Mesenchymal stem cell (in vitro differentiated cells and primary cell): ENCODE measurements at regions not wholly inside any gene's neighbourhood (a gene's known extent, or its start where the extent isn't known, plus 50 kb on each side); places are given as distances from the start of the nearest gene placed in this dataset.

Source experiments
- DNase-seq: peaks from one replicate; pipeline ENCODE4 v3.0.0-alpha.2; 2013
- H2AFZ ChIP-seq: one replicate; pipeline ENCODE4 v1.6.1; 2013; ENCODE audit warnings: low read depth, mild to moderate bottlenecking, control low read depth, inconsistent platforms, low read length, moderate library complexity
- H2AK5ac ChIP-seq: 2 replicates; pipeline ENCODE4 v1.6.1; 2013; ENCODE audit warnings: low read length, moderate library complexity, mild to moderate bottlenecking, inconsistent platforms; ENCODE audit not compliant: severe bottlenecking
- H2BK120ac ChIP-seq: one replicate; pipeline ENCODE4 v1.6.1; 2013; ENCODE audit warnings: low read depth, mild to moderate bottlenecking, inconsistent platforms, low read length, moderate library complexity
- H2BK12ac ChIP-seq, 2 experiments: one replicate each; pipeline ENCODE4 v1.6.1; 2013; ENCODE audit warnings: inconsistent platforms in 2 of 2, low read length in 2 of 2, mild to moderate bottlenecking in 2 of 2, moderate library complexity in 2 of 2, control low read depth in 1 of 2
- H2BK15ac ChIP-seq: one replicate; pipeline ENCODE4 v1.6.1; 2013; ENCODE audit warnings: mild to moderate bottlenecking, low read depth, inconsistent platforms; ENCODE audit not compliant: poor library complexity, severe bottlenecking
- H2BK5ac ChIP-seq: 2 replicates; pipeline ENCODE4 v1.6.1; 2013; ENCODE audit warnings: low read depth, mild to moderate bottlenecking, low read length, control low read depth, inconsistent platforms; ENCODE audit not compliant: poor library complexity, severe bottlenecking
- H3K14ac ChIP-seq, 2 experiments: one replicate each; pipeline ENCODE4 v1.6.1; 2013; ENCODE audit warnings: inconsistent platforms in 2 of 2, low read length in 2 of 2, control low read depth in 1 of 2, mild to moderate bottlenecking in 1 of 2, moderate library complexity in 1 of 2
- H3K18ac ChIP-seq, 2 experiments: one replicate each; pipeline ENCODE4 v1.6.1; 2013; ENCODE audit warnings: inconsistent platforms in 2 of 2, low read length in 2 of 2, control low read depth in 1 of 2, low read depth in 1 of 2, mild to moderate bottlenecking in 1 of 2
- H3K23ac ChIP-seq, 2 experiments: one replicate each; pipeline ENCODE4 v1.6.1; 2013; ENCODE audit warnings: inconsistent platforms in 2 of 2, low read length in 2 of 2, mild to moderate bottlenecking in 2 of 2, moderate library complexity in 2 of 2, control low read depth in 1 of 2
- H3K27ac ChIP-seq: 2 replicates; pipeline ENCODE4 v1.5.1; 2013; ENCODE audit warnings: mild to moderate bottlenecking, moderate library complexity, low read length, control low read depth, inconsistent platforms; ENCODE audit not compliant: poor library complexity, severe bottlenecking
- H3K27me3 ChIP-seq, 2 experiments: 2 replicates each; pipeline versions ENCODE4 v1.6.1 to v1.7.0; 2013; ENCODE audit warnings: low read length in 2 of 2, mild to moderate bottlenecking in 2 of 2, moderate library complexity in 2 of 2, control low read depth in 1 of 2, inconsistent platforms in 1 of 2; ENCODE audit not compliant: control insufficient read depth in 1 of 2, insufficient read depth in 1 of 2
- H3K36me3 ChIP-seq, 2 experiments: 2 replicates each; pipeline versions ENCODE4 v1.6.1 to v1.7.0; 2013; ENCODE audit warnings: low read length in 2 of 2, control low read depth in 1 of 2, inconsistent platforms in 1 of 2, low read depth in 1 of 2, mild to moderate bottlenecking in 1 of 2; ENCODE audit not compliant: insufficient read depth in 2 of 2, control insufficient read depth in 1 of 2
- H3K4ac ChIP-seq, 2 experiments: one replicate each; pipeline ENCODE4 v1.6.1; 2013; ENCODE audit warnings: inconsistent platforms in 2 of 2, low read length in 2 of 2, mild to moderate bottlenecking in 2 of 2, moderate library complexity in 2 of 2, control low read depth in 1 of 2, low read depth in 1 of 2
- H3K4me1 ChIP-seq: 2 replicates; pipeline ENCODE4 v1.6.1; 2013; ENCODE audit warnings: low read depth, low read length, control low read depth; ENCODE audit not compliant: control insufficient read depth, insufficient read depth
- H3K4me2 ChIP-seq: 2 replicates; pipeline ENCODE4 v1.6.1; 2013; ENCODE audit warnings: low read length, mild to moderate bottlenecking, inconsistent platforms; ENCODE audit not compliant: poor library complexity, severe bottlenecking
- H3K4me3 ChIP-seq, 2 experiments: 2 replicates each; pipeline versions ENCODE4 v1.5.1 to v1.7.0; 2013; ENCODE audit warnings: low read length in 2 of 2, mild to moderate bottlenecking in 2 of 2, control low read depth in 1 of 2, low read depth in 1 of 2; ENCODE audit not compliant: insufficient read depth in 1 of 2
- H3K79me1 ChIP-seq: replicated peaks from 2 replicates; pipeline ENCODE4 v1.6.1; 2013; ENCODE audit warnings: mild to moderate bottlenecking, control low read depth, low read length, inconsistent platforms; ENCODE audit not compliant: poor library complexity, severe bottlenecking
- H3K9ac ChIP-seq: 2 replicates; pipeline ENCODE4 v1.7.0; 2013; ENCODE audit warnings: mild to moderate bottlenecking, low read length, moderate library complexity
- H3K9me3 ChIP-seq: 2 replicates; pipeline ENCODE4 v1.7.0; 2013; ENCODE audit warnings: mild to moderate bottlenecking, low read length; ENCODE audit not compliant: control insufficient read depth
- H4K8ac ChIP-seq: one replicate; pipeline ENCODE4 v1.6.1; 2013; ENCODE audit warnings: inconsistent platforms, mild to moderate bottlenecking, low read length, moderate library complexity
- H4K91ac ChIP-seq: one replicate; pipeline ENCODE4 v1.6.1; 2013; ENCODE audit warnings: mild to moderate bottlenecking, low read length, inconsistent platforms
- WGBS: methylation state at CpG from one replicate; pipeline ENCODE4 v1.1.7; 2013; ENCODE audit warnings: mixed read lengths; 5-methylcytosine and 5-hydroxymethylcytosine counted together

- Histone ChIP-seq H2AFZ (no peak overlapping the region), H3K36me3 (no peaks in the 10 kb centered on the region), H4K8ac (no peak overlapping the region), H4K91ac (no peak overlapping the region), H3K23ac (no peak overlapping the region), H3K79me1 (no peaks in the 10 kb centered on the region), H2BK15ac (no peak overlapping the region), H2BK12ac (no peak overlapping the region), H3K18ac (no peak overlapping the region), H3K4me2 (no peak overlapping the region), H3K27me3 (no peaks in the 10 kb centered on the region), H3K27ac (no peak overlapping the region), H2BK120ac (no peak overlapping the region), H3K4me1 (no peaks in the 10 kb centered on the region), H3K4ac (no peak overlapping the region), H3K14ac (no peak overlapping the region), H3K9ac (no peak overlapping the region), H3K4me3 (no peak overlapping the region), H2BK5ac (no peak overlapping the region), H3K9me3 (peaks cover 5% of the 10 kb centered on the region), H2AK5ac (no peak overlapping the region)
- WGBS, result 70% methylated on average over 1 of the region's 1 CpG
- DNase-seq, result no peak
Observed at GRCh38 chr13:84686458-84686857, 804.2 kb upstream of the SLITRK1 start.

- H3K4ac ChIP-seq, result no peak overlapping the region
- no peak overlapping the region for H2AFZ ChIP-seq
- no peak overlapping the region for H3K18ac ChIP-seq
- no peak overlapping the region for H3K4me3 ChIP-seq
- DNase-seq, result no peak
- no peak overlapping the region for H3K27ac ChIP-seq
- H3K9ac ChIP-seq, result no peak overlapping the region
- H2BK120ac ChIP-seq, result no peak overlapping the region
- no peak overlapping the region for H2BK5ac ChIP-seq
- H3K9me3 ChIP-seq, result peaks cover 5% of the 10 kb centered on the region
- no peaks in the 10 kb centered on the region for H3K36me3 ChIP-seq
- no peak overlapping the region for H2AK5ac ChIP-seq
- 77% methylated on average over 6 of the region's 6 CpGs for WGBS
- H4K8ac ChIP-seq, result no peak overlapping the region
- no peak overlapping the region for H2BK12ac ChIP-seq
- H3K4me2 ChIP-seq, result no peak overlapping the region
- H3K79me1 ChIP-seq, result no peaks in the 10 kb centered on the region
- no peaks in the 10 kb centered on the region for H3K27me3 ChIP-seq
- no peak overlapping the region for H3K23ac ChIP-seq
- no peak overlapping the region for H2BK15ac ChIP-seq
- no peak overlapping the region for H3K14ac ChIP-seq
- H3K4me1 ChIP-seq, result no peaks in the 10 kb centered on the region
- H4K91ac ChIP-seq, result no peak overlapping the region
Observed at GRCh38 chr13:84684804-84685203, 802.5 kb upstream of the SLITRK1 start.

- Histone ChIP-seq H4K8ac (no peak overlapping the region), H2AK5ac (no peak overlapping the region), H3K27ac (no peak overlapping the region), H3K27me3 (no peaks in the 10 kb centered on the region), H2BK15ac (no peak overlapping the region), H3K4ac (no peak overlapping the region), H4K91ac (no peak overlapping the region), H3K23ac (no peak overlapping the region), H3K4me2 (no peak overlapping the region), H2BK5ac (no peak overlapping the region), H3K14ac (no peak overlapping the region), H2AFZ (no peak overlapping the region), H3K79me1 (no peaks in the 10 kb centered on the region), H2BK12ac (no peak overlapping the region), H3K9me3 (peaks cover 5% of the 10 kb centered on the region), H3K18ac (no peak overlapping the region), H3K4me3 (no peak overlapping the region), H2BK120ac (no peak overlapping the region), H3K36me3 (no peaks in the 10 kb centered on the region), H3K9ac (no peak overlapping the region), H3K4me1 (no peaks in the 10 kb centered on the region)
- DNase-seq, result no peak
- 87% methylated on average over 3 of the region's 3 CpGs for WGBS
Observed at GRCh38 chr13:84684048-84684662, 801.9 kb upstream of the SLITRK1 start.

- H2BK120ac ChIP-seq, result no peak overlapping the region
- no peak overlapping the region for H3K27ac ChIP-seq
- peaks cover 5% of the 10 kb centered on the region for H3K9me3 ChIP-seq
- no peaks in the 10 kb centered on the region for H3K4me1 ChIP-seq
- H3K27me3 ChIP-seq, result no peaks in the 10 kb centered on the region
- H2BK5ac ChIP-seq, result no peak overlapping the region
- H2AK5ac ChIP-seq, result no peak overlapping the region
- H3K23ac ChIP-seq, result no peak overlapping the region
- H3K9ac ChIP-seq, result no peak overlapping the region
- H3K4me3 ChIP-seq, result no peak overlapping the region
- H2AFZ ChIP-seq, result no peak overlapping the region
- H3K14ac ChIP-seq, result no peak overlapping the region
- H3K79me1 ChIP-seq, result no peaks in the 10 kb centered on the region
- H3K18ac ChIP-seq, result no peak overlapping the region
- no peak overlapping the region for H3K4me2 ChIP-seq
- H4K8ac ChIP-seq, result no peak overlapping the region
- H2BK15ac ChIP-seq, result no peak overlapping the region
- H3K4ac ChIP-seq, result no peak overlapping the region
- H4K91ac ChIP-seq, result no peak overlapping the region
- H3K36me3 ChIP-seq, result no peaks in the 10 kb centered on the region
- no peak overlapping the region for H2BK12ac ChIP-seq
- no peak for DNase-seq
Observed at GRCh38 chr13:84683448-84683847, 801.2 kb upstream of the SLITRK1 start.
